Globus pallidus (tissue), 1 donor: ENCODE measurements at regions not wholly inside any gene's neighbourhood (a gene's known extent, or its start where the extent isn't known, plus 50 kb on each side); places are given as distances from the start of the nearest gene placed in this dataset.
"Not testable (repeated sequence)": the region's sequence is repeated elsewhere in the genome, so short reads cannot be mapped to it uniquely, and the experiment has no call there.

Source experiments
- DNase-seq: peaks from one replicate; pipeline ENCODE4 v3.0.0-alpha.2; 2015; ENCODE audit warnings: low spot score

DNA sequence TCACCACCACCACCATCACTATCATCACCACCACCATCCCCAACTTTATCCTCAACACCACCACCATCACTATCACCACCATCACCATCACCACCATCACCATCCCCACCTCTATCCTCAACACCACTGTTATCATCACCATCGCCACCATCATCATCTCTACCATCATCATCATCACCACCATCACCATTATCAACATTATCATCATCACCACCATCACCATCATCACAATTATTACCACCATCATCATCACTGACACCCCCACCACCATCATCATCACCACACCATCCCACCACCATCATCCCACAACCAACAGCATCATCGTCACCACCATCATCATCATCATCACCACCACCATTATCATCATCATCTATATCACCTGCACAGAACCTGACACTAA is 188.4 kb upstream of the PWP1 start:
- DNase-seq: no peak

DNA sequence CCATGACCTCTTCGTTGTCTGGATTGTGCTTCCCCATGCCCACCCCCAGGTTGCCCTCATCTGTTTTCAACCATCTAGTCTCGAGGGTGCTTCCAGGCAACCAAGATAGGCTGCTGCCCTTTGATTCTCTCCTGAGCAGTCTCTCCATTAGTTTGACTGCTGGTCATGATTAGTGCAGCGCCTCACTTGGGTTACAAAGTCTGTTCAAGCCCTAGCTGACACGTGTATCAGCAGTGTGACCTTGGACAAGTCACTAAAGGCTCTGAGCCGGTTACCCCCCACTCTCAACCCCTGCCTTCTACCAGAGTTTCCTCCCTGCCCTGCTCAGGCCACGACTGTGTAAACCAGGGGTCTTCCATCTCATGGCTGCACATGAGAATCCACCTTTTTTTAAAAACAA is 185.3 kb upstream of the PWP1 start:
- no peak for DNase-seq

DNA sequence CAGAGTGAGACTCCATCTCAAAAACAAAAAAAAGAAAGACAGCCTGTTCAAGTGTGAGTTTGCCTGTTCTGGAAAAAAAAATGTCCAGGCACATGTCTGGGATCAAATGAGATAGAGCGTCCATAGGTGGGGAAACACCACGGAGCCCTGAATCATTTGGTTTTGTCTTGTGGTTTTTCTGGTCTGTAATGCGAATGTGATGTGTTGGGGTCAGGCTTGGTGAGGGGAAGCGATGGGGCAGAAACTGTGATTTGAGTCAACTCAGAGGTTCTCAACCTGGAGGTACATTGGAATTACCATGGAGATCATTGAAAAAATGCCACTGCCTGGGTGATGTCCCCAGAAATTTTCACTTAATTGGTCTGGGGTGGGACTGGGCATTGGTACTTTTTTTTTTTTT is 183.9 kb upstream of the PWP1 start:
- no peak for DNase-seq

DNA sequence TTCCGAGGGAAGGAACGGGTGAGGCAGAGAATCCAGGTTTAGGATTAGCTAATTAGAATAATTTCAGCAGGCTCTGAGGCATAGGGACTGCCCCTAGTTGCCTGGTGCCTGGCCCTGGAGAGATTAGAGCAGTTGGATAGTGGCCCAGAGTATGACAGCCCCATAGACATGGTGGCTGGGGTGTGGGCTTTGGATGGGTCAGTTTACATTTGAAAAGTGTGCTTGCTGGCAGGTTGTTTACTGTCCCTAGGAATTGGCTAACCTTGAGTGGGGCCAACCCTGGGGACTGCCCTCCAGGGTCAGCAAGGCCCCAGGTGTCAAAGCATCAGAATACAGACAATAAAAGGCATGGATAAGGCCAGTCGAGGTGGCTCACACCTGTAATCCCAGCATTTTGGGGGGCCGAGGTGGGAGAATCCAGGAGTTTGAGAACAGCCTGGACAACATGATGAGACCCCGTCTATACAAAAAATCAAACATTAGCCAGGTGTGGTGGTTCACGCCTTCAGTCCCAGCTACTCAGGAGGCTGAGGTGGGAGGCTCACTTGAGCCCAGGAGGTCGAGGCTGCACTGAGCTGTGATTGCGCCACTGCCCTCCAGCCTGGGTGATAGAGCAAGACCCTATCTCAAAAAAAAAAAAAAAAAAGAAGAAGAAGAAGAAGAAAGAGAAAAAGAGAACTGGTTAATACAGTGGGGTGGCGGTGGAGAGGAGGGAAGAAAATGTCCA is 182.3 kb upstream of the PWP1 start:
- no peak for DNase-seq

DNA sequence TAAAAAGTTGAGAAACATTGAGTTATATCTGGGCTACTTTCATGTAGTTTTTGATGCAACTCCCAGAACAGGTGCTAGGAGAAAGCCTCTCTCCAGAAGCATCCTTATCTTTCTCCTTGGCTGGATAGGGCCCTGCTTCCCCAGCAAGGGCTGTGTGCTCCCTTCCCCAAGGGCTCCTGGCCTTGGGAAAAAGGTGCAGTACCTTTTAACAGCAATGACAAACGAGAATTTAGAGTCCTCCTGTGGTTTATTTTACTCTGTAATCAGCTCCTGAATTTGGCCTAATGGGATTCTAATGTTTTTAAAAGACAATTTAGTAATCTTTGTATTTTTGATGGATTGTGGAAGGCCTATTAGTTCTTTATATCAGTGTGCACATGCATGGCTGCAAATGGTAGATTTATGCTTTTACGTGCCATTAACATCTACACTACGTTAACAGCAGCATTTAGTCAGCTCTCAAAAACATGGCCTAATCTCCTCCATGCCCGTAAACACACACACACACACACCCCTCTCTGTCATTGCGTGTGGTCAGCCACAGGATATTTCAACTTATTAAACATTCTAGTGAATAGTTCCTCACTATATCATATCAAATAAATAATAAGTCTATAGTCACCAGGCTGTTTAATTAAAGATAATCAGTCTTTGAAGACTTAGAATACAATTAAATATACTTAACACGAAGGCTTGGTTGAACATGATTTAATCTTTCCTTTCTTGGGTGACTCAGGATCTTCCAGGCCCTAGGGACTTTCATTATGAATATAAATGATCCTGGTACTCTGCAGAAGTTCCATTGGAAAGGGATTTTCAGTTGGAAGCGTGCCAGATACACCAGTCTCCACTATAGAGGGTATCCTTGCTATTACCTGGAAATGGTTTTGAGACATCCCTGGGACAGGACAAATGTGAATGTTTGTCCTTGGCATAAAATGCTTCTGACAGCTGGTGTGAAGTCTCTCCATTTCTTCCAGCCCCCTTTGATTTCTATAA is 181.4 kb upstream of the PWP1 start:
- DNase-seq: no peak

DNA sequence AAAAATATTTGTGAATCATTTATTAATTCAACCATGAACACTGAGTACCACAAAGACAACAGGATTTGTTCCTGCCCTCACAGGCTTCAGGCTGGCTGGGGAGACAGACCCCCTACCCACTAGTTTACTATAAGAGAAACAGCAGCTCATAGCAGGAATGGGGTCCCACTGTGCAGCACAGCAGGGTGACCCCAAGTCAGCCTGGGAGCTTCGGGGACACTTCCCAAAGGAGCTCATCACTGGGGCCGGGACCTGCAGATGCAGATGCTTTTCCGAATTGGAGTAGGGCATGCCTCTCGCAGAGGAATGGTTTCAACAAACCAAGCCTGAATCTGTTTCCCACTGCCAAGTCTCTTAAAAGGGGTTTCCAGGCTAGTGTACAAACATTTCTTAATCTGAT is 176.2 kb upstream of the PWP1 start:
- DNase-seq: no peak

DNA sequence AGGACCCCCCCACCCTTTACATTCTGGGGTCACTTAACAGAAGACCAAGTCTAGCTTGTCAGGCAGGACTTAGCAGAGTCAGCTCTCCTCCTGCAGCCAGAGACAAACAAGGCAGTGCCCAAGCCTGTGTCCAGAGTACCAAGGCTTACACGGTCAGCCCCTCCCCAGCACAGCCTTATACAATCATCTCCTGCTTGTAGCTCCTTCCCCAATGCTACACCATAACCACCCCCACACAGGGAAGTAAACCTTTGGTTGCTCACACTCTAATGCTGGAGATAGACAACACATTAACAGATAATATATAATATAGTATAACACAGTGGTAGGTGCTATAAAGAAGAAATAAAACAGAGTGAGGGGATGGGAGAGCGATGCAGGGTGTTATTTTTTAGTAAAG is 175.4 kb upstream of the PWP1 start:
- DNase-seq: no peak

DNA sequence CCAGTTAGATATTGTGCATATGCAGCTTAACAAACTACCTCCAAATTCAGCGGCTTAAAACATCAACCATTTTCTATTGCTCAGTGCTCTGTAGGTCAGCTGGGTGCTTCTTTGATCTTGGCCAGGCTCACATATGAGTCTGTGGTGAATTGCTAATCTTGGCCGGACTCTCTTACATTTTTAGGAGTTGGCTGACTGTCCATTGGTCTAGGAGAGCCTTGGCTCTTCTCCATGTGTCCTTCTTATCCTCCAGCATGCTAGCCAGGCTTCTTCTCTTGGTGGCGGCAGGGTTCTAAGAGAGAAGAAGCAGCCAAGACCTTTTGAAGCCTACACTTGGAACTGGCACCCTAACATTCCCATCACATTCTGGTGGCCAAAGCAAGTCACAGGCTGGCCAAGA is 174.3 kb upstream of the PWP1 start:
- no peak for DNase-seq

DNA sequence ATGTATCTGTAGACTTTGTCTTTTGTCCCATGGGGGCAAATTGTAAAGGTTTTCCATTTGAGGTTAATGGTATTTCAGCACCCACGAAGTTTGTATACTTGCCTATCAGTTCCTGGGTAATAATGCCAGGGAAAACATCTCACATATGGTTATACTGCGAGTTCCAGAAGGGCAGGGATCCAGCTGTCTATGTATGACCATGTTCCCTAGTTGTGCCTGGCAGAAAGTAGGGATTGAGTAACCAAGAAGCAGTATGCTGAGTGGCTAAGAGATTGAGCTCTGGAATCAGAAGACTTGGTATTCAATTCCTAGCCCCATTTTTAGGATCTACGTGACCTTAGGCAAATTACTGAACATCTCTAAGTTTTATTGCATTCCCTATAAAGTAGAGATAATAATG is 173.2 kb upstream of the PWP1 start:
- DNase-seq: no peak

DNA sequence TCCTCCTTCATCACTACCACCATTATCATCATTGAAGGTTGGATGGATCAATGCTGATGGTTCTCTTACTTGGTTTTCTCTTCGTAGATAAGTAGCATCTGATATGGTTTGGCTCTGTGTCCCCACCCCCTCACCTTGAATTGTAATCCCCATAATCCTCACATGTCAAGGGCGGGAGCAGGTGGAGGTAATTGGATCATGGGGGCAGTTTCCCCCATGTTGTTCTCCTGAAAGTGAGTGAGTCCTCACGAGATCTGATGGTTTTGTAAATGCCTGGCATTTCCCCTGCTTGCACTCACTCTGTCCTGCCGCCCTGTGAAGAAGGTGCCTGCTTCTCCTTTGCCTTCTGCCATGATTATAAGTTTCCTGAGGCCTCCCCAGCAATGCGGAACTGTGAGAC is 172.4 kb upstream of the PWP1 start:
- no peak for DNase-seq

DNA sequence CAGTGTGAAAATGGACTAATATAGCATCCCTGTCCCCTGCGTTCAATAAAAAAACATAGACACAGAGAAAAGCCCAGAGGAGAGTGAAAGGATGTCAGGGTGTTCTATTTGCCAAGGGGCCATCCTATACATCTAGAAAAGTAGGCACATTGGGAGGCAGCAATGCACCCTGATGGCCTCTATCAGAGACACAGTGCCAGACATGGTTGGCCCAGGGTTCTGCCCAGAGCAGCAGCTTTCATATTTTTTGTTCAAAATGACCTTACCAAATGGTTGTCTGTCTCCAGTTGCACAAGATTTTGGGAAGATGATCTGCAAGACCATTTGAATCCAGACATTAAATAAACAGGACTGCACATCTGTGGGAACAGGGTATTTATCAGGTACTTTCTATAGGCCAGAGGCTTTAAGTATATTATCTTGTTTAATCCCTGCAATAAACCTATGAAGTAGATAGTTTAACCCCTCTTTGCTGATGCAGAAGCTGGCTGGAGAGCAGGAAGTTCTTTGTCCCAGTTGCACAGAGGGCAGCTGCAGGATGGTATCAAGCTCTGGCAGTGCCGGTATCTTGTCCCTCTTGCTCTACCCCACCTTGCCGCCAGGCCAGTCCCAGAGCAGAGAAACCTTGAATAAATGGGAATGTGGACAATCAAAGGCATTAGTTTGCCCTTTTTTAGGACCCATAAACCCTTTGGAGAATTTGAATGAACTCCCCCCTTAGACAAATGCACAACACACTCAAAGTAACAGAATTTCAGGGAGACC is 171.8 kb upstream of the PWP1 start:
- no peak for DNase-seq

DNA sequence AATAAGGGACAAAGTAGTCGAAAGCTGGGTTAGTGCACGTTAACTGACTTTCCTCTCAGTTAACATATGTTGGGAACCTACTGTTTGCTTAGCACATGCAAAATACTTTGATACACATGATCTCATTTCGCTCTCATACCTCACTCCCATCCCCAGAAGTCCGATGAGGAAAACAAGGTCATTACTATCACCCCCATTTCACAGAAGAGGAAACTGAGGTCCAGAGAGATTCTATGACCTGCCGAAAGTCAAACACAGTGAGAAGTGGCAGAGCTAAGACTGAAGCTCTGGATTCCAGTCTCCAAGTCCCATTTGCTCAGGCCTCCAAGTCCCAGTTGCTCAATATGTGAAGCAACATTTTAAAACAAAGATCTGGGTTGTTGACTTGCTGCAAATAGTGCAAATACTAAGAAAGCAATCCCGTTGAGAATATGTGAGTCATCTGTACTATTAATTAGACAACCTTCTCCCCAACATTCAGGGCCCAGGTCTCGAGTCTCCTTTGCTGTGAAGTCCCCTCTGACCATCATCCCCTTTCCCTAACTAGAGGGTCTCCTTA is 170.6 kb upstream of the PWP1 start:
- DNase-seq: no peak

DNA sequence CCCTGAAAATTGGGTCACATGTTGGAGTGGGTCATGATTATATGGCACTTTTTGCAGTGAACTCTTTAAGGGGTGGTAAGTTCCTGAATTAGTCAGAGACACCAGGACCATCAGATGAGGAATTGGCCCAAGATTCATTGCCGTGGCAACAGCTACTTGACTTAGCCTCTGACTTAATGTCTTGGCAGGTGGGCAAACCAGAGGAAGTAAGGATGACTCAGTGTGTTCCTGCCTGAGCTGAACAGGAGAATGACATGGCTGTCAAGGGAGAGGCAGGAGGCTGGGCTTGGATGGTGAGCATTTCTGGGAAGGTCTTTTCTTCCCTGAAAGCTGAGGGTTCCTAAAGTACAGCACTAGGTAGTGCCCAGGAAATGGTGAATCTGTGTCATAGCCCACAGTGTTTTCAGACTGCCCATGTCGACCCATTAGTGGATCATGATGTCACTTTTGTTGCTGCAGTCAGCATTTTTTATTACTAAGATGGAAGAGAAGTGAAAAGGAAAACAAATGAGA is 170.1 kb upstream of the PWP1 start:
- DNase-seq: no peak

DNA sequence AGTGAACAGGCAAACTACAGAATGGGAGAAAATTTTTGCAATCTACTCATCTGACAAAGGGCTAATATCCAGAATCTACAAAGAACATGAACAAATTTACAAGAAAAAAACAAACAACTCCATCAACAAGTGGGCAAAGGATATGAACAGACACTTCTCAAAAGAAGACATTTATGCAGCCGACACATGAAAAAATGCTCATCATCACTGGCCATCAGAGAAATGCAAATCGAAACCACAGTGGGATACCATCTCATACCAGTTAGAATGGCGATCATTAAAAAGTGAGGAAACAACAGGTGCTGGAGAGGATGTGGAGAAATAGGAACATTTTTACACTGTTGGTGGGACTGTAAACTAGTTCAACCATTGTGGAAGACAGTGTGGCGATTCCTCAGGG is 167.8 kb upstream of the PWP1 start:
- not testable (repeated sequence) for DNase-seq

DNA sequence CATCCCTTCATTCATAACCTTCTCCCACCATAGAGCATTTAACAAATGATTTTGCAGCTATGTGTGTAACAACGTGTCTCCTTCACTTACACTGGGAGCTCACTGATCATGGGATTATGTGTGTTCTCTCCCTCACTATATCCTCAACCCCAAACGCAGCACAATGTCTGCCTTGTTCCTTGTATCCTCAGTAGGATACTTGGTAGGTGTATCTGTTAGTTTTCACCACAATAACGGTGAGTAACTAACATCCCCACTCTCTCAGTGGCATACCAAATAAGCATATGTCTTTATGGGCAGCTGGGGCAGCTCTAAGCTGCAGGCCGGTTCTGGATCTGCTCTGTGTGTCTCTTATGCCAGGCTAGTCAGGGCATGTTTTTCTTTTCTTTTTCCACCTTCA is 166.7 kb upstream of the PWP1 start:
- no peak for DNase-seq

DNA sequence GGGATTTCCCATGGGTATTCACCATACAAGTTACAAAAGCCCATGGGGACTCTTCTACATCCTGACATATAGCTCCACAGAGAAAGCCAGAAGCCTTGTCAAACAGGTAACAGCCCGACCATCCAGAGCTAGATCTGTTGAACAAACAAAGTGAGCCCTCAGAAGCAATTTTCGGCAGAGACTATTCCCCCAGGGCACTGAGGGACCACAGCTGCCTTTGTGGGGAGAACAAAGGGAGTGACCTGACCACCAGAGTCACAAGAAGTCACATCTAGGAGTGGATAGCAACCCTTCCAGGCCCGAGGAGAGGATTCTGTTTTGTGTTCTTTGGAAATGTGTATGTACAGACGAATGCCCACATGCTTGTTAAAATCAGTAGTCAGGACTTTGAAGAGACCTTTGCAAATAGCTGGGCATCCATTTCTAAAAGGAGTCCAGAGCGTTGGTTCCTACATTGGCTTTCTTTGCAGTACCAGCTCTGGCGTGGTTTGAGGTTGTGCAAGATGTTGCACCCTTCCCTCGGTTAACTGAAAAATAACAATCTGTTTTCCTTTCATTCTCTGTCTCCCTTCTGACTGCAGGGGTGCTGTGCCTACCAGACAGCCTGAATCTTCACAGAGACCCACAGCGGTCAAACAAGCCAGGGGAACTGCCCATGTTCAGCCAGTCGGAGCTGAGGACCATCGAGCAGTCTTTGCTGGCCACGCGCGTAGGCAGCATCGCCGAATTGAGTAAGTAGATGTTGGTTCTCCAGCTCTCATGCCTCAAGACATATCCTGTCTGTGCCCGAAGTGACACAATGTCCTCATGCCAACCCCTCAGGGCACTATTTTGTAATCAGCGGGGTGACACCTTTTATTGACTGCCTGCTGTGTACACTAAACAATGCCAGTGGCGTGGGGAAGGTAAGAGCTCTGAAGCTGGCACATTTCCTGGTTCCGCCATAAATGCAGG is 165.4 kb upstream of the PWP1 start:
- DNase-seq: no peak

DNA sequence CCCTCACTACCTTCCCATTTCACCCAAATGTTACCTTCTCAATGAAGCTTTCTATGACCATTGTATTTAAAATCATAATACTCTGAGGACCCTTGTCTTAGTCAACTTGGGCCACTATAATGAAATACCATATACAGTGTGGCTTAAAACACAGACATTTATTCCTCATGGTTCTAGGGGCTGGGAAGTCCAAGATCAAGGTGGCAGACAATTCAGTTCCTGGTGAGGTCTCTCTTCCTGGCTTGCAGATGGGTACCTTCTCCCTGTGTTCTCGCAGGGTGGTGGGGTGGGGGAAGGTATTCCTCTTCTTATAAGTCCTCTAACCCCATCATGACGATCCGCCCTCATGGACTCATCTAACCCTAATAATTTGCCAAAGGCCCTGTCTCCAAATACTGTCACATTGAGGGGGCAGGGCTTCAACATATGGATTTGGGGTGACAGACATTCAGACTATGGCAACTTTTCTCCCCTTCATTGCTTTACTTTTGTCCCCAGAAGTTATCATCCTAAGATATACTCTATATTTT is 163.7 kb upstream of the PWP1 start:
- no peak for DNase-seq

DNA sequence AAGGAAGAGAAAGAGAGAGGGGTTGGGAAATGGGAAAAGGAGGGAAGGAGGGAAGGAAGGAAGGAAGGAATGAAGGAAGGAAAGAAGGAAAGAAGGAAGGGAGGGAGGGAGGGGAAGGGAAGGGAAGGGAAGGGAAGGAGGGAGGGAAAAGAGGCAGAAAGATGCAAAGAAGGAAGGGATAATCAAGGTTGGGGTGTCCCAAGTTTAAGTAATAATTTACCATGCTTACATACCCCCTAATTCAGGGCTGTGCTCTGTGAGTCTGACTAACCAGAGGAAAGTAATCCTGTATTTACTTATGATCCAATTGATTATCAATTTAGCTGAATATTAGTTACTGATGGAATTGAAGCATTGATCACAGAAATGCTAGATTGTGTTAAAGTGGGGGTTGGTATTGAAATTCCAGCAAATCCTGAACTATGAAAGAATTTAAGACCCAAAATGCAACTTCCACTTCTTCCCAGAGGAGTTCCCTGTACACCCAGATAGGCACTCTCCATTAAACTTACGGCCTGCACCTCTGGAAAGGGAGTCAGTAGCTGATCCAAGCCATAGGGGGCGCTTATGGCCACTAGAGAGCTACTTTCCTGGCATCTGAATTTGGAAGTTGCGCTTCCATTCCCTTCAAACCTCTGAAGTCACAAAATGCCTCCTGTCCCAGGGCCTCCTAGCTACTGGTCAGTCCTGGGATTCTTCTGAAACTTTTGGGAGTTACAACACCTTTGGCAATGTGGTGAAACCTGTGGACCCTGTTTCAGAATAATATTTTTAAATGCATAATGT is 162.7 kb upstream of the PWP1 start:
- DNase-seq: no peak

DNA sequence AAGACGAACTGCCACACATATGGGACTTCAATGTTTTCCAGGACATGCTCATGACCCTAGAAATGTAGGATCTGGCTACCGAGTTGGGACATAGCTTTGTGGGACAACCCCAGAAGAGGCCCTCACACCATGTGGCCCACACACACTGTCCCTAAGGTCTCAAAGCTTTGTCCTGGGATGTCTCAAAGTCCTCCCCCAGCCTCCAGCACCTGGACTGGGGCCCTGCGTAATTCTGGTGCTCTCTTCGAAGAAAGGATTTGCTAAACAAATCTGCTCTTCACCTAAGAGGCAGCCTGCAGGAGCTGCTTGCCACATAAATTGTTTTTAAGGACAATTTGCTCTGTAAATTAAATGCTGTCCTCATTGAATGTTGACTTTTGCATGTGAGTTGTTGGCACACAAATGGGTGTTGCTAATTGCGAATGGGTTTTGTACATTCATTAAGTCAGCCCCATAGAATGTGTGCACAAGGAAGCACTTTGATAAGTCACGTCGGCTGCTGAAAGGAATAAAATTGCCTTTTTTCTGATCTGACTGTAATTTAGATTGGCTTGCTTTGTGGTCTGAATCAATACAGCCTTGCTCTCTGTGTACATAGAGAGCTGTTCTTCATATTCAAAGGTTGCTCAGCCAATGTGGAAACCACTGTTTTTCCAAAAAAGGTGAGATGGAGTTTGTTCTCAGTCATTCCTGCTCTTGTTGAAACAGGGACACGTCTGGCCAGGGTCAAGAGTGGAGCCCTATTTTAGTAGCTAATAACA is 161.6 kb upstream of the PWP1 start:
- DNase-seq: no peak
